HS-27A (cell line): ENCODE measurements at regions not wholly inside any gene's neighbourhood (a gene's known extent, or its start where the extent isn't known, plus 50 kb on each side); places are given as distances from the start of the nearest gene placed in this dataset.
"Not testable (repeated sequence)": the region's sequence is repeated elsewhere in the genome, so short reads cannot be mapped to it uniquely, and the experiment has no call there.

Experiments
- DNase-seq: peaks from one replicate; pipeline ENCODE4 v3.0.0-alpha.2; 2012; ENCODE audit warnings: low read depth, missing footprints

DNA sequence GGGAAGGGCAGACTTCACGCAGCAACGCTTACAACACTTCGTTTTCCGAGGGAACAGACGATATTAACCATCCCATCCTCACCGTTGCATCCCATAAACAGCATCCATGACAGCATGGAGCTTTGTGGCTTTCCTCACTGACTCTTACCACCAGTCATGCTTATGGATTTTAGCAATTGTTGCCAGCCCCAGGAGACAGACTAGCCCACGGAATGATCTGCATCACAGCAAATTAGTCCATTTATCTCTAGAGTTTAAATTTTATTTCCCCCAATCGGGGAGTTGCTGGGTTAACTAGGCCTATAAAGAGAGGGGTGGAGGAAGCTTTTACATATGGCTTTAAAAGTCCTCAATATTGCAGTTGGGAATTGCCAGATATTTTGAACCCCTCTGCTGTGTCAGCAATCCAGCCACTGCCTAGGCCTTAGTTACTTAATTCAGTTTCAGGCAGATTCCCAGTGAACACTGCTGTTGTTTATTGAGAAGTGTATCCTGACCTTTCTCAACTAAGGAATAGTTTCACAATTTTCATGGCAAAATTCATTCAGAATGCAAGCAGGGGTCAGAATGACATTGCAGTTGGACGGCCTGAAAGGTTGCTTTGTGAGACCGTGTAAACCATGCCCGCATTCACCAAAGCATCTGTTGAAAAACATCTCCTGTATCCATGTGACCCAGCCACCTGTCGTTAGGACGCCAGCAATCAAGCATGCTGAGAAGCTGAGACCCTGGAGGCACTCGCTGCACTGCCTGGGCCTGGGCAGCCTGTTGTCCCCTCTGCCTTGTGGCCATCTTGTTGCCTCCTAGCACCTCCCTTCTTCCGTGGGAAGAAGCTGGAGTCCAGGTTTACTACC is 397.4 kb upstream of the TPM1 start:
- DNase-seq = no peak

DNA sequence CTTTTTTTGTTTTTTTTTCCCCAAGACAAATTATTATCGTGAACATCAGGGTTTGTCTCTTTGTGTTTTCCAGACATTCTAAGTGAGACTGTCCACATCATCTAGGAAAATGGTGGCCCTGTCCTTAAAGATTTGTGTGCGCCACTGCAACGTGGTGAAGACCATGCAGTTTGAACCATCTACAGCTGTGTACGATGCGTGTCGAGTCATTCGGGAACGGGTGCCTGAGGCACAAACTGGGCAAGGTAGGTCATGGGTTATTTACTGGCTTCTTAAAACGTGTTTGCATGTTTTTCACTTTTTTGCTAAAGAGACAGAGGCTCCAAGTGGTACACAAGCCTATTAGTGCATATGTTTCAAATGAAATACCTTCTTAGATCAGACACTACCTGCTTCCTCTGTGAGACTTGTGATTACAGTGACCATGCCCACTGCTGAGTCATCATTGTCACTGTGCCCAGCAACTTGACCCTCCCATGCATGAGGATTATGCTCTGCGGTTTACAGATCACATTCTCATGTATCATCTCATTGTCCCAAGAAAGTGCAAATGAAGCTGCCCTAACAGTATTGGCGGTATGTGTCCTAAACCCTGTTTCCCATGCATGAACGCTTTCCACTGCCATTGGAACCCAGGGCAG is 395.2 kb upstream of the TPM1 start:
- DNase-seq = peak; percentile 85

DNA sequence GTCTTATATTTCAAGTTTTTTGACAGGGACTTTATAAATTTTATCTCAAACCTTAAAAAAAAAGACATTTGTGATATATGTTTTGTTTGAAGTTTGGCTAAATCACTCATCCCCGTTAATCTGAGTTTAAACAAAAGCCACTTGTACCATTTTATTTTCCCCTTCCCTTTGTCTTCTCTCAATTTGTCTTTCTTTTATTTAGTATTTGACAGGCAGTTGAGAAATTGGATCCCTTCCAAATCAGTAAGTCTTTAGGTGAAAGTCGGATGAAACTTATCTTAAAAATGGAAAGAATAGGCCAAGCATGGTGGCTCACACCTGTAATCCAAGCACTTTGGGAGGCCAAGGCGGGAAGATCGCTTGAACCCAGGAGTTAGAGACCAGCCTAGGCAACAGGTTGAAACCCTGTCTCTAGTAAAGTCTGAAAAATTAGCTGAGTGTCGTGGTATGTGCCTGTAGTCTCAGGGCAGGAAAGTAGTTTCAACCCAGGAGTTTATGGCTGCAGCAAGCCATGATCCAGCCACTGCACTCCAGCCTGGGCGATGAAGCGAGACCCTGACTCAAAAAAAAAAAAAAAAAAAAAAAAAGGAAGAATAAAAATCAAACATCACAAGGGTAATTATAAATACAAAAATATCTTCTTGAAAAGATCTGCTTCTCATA is 394.6 kb upstream of the TPM1 start:
- no peak for DNase-seq

DNA sequence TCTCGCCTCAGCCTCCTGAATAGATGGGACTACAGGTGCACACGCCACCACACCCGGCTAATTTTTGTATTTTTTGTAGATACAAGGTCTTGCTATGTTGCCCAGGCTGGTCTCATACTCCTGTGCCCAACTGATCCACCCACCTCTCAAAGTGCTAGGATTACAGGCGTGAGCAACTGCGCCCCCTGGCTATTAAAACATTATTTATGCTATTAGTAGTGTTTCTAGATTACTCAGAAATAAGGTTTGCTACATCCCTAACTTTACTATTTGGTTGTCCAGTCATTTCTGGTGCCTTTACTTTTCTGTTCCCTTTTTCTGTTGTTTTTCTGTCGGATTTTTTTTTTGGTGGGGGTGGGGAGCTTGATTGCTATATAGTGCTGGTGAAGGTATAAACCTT is 393.6 kb upstream of the TPM1 start:
- no peak for DNase-seq

DNA sequence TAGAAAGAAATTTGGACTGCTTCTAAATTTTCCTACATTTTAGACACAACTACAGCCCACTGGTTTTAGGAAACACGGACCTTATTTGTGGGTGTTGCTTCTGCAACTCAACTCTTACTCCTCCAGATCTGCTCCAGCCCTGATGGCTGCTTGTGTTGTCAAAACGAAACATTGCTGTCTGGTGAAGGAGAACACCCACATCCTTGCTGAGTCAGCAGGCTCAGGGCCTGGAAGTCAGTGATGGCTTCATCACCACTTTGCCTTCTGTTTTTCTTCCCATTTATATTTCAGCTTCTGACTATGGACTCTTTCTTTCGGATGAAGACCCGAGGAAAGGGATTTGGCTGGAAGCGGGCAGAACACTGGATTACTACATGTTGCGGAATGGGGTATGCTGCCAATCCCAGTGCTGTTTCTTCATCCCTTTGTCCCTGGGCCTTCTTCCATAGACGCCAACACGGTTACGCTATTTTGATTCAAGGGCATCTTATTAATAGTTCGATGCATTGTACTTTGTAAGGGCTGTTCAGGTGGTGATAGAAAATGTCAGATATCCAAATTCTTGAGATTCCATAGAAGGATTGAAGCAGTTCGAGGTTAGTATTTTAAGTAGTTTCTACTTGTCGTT is 392.6 kb upstream of the TPM1 start:
- DNase-seq = no peak

DNA sequence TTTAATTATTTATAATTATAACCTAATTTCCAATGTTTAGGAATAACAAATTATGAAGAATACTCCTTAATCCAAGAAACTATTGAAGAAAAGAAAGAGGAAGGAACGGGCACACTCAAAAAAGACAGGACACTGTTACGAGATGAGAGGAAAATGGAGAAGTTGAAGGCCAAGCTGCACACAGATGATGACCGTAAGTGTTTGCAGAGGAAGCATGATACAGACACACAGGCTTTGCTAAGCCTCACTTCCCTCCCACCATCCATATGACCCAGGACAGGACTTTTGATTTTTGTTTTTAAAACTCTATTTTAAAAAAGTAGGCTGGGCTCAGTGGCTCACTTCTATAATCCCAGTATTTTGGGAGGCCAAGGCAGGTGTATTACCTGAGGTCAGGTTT is 389.4 kb upstream of the TPM1 start:
- DNase-seq = no peak

DNA sequence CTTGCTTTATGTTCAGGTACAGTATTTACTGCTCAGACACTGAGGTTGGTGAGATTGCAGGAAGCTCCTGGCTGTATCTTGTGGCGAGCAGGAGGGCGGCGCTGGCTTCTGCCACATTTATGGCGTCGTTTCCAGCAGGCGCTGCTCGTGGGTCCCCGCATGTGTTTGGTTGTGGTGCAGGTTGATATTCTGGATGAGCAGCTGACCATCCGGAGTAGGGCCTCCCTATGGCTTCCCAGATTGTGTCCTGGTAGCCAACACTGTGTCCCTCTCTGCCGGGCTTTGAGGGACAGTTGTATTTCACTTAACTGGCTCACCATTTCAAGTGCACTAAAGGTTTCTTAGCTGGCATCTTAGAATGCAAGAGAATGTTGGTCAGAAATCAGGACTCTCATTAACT is 386.5 kb upstream of the TPM1 start:
- DNase-seq = no peak

DNA sequence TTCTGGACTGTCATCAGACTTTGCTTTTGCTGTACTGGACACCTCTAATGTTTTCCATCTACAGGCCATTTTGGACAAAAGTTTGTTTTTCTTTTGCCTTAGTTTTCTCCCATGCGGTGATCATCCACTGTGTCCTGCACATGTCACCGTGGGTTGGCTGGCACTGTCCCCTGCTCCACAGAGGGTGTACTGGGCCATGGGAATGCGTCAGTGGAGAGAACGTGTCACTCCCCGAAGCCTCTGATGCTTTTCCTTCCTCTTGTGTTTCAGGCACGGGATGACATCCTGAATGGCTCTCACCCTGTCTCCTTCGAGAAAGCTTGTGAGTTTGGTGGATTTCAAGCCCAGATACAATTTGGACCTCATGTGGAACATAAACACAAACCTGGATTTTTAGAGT is 385.0 kb upstream of the TPM1 start:
- DNase-seq = not testable (repeated sequence)

DNA sequence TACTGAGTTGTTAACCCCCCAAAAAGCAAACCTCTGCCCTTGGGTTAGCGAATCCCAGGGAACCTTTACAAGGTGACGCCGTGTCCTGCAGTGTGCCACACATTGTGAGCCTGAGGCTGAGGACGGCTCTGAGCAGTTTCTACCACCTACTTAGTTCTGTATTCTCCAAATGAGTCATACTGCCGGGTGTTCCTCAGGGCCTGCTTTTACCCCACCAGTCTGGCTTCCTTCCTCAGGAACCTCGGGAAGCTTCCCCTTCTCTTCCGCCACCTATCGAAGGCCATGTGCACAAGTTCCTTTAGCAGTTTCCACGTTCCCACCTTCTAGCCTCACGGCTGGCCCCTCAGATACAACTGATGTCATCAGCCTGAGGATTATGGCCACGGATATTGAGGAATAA is 384.0 kb upstream of the TPM1 start:
- DNase-seq = no peak

DNA sequence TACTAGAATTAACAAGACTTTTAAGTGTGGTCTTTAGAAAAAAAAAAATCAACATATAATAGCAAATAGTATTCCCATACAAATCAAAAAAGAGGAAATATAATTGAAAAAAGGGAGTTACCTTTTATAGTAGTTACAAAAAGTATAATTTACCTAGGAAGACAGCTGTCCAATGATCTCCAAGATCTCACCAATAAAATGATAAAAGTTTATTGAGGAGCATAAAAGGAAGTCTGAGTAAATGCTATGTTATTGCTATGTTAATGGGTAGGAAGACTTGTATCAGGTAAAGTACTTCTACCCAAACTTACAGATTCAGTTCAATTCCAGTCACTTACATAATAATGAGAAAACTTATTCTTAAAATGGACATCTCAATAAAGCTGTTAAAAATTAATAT is 379.0 kb upstream of the TPM1 start:
- DNase-seq = no peak

DNA sequence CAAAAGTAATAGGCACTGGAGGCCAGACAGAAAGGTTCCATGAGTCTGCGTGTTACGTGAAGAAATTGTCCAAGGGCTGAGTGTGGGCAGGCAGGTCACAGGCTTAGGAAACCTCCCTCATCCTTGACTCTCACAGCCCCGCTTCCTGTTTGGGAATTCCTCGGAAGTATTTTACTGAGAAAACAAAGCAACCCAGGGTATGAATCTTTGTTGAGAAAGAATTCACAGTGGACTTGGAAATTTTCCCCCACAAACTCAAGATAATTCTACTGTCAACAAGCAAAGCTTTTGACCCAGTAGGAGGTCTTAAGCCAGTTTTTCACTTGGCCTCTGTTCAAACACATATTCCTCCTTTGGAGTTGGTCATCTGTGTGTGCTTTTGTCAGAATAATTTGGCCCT is 377.1 kb upstream of the TPM1 start:
- DNase-seq = no peak

DNA sequence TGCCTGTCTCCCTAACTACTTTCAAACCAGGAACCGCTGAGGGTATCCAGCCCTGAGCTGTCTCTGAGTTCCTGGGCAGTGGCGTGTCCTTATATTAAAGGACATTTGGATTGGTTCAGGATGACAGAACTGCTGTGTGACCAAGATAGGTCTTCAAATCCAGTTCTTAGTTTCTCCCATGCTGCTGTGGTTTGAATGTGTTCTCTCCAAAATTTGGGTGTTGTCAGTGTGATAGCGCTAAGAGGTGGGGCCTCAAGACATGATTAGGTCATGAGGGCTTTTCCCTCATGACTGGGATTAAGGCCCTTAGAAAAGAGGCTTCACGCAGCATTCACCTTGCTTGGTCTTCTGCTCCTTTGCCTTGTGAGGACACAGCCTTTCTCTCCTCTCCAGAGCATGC is 376.5 kb upstream of the TPM1 start:
- DNase-seq = no peak

DNA sequence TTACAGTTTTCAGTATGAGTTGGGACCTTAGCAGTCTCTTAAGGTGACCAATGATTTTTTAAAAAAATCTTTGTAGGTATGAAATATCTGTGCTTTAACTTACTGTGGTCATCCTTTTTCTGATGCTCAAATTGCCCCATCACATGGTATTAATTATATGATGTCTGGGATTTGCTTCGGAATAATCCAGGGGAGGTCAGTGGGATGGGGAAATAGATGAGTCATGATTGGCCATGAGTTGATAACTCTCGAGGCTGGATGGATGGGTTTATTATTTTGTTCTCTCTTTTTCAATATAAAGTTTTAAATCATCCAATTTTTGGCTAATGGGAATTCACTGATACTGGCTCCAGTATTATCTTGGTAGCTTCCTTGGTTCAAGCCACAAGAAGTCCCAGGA is 370.3 kb upstream of the TPM1 start:
- DNase-seq = no peak

DNA sequence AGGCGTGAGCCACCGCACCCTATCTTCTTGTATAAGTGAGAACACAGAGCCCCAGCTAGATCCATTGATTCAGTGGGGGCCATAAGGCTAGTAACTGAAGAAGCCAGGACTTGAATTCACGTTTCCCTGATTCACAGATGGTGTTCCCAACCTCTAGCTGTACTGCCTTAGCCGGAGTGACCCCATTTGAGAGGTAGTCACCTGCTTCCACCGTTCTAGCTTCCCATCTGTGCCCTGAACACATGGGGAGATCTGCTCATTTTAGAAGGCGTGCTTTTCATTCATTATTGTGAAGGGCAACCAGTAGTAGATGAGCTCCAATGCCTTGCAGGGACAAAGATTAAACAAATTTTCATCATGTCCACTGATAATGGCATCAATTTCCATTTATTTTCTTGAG is 365.7 kb upstream of the TPM1 start:
- DNase-seq = no peak

DNA sequence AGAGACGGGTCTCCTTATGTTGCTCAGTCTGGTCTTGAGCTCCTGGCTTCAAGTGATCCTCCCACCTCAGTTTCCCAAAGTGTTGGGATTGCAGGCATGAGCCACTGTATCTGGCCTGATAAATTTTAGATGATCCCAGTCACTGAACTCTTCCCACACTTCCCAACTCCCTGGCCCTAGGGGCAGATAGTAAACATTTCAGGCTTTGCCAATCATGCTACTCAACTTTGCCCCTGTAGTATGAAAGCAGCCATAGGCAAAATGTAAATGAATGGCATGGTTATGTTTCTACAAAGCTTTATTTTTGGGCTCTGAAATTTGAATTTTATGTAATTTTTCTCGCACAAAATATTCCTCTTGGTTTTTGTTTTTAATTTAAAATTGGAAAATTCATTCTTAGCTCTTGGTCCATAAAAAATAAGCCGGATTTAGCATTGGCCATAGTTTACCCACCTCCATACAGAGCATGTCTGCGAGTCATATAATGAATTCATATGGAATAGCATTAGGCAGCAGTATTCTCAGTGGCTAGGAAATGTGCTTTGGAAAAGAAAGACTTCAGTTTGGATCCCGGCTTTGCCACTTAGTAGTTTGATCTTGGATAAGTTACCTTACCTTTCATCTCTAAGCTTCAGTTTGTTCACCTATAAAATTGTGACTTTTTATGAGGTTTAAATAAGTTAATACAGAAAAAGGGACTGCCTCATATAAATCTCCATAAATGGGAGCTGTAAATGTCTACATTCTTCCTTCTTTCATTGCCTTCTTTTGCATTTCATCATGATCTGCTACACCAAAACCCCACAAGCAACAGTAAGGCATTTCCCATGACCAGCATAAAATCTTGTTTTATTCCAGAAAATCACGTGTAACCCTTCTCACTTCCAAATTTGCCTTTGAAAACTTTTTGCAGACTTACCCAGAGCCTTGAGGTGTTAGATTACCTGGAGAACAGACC is 360.3 kb upstream of the TPM1 start:
- DNase-seq = no peak

DNA sequence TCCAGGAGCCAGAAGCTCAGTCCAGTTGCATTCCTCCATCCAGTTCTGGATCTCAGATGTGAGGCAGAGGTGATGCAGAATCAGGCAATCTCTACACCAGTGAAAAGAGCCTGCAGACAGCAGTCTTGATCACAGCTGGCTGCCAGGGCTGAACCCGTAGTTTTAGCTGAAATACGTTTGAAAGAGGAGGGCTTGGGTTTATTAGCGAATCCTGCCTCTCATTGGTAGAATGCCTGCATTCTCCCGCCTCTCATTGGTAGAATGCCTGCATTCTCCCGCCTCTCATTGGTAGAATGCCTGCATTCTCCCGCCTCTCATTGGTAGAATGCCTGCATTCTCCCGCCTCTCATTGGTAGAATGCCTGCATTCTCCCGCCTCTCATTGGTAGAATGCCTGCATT is 359.4 kb upstream of the TPM1 start:
- not testable (repeated sequence) for DNase-seq

DNA sequence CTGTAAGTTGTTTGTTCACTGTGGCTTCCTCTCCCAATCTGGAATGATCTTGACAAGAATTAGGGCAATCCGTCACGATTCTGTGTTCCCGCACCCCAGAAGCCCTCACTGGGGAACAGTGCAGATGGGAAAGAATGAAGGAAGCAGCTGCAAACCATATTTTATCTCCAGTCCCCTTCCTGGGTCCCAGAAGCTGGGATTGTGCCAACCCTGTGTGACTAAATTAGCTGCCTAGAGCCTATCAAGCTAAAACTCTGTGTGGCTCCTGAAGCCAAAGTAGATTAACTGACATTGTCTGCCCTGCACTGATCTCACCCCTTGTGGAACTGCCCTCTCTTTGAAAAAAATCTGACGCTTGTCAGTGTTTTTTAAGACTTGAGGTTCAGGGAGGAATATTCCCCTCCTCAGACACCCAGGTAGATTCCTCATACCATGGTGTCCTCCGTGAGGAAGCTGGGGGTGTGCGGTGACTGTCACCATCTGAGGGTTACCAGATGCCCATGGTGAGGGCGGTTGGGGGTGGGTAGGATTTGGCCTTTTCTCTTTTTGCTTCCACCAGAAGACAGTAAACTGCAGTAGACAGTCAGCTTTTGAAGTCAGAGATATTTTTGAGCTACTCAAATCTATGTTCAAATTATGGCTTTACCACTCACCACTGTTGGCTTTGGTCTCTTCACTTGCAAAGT is 358.3 kb upstream of the TPM1 start:
- no peak for DNase-seq

DNA sequence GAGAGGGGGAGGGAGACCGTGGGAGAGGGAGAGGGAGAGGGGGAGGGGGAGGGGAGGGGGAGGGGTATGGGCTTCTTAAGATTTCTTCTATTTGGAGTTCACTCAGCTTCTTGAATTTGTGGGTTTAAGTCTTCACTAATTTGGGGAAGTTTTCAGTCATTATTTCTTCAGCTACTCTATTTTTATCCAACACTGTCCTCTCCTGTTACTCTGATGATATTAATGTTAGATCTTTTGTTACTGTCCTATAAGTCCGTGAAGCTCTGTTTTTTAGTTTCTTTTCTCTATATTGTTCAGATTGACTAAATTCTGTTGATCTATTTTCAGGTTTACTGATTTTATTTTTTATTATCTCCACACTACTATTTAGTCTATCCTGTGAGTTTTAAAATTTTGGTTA is 351.5 kb upstream of the TPM1 start:
- DNase-seq = no peak

DNA sequence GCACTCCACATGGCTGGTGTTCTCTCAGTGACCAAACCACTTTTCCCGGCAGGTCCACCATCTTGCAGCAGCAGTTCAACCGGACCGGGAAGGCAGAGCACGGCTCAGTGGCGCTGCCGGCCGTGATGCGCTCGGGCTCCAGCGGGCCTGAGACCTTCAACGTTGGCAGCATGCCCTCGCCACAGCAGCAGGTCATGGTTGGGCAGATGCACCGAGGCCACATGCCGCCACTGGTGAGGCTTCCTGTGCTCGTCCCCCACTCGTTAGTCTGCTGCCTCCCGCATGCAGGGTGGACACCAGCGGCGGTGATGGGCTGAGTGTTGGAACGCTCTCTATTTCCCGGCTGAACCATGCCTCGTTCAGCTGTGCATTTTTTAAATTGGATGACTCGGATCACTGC is 344.9 kb upstream of the TPM1 start:
- no peak for DNase-seq

DNA sequence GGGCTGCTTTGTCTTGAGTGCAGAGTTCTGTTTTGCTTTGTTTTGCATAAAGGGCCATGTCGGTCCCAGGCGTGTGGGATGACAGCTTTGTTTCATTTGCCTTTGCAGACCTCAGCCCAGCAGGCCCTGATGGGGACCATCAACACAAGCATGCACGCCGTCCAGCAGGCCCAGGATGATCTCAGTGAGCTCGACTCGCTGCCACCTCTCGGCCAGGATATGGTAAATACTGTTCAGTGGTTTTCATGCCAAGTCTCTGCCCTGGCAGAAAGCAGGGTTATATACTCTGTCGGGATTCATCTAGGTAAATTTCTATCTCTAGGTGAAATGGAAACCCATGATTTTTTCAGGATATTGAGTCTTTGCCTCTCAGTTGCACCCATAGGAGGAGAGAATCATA is 343.9 kb upstream of the TPM1 start:
- no peak for DNase-seq

DNA sequence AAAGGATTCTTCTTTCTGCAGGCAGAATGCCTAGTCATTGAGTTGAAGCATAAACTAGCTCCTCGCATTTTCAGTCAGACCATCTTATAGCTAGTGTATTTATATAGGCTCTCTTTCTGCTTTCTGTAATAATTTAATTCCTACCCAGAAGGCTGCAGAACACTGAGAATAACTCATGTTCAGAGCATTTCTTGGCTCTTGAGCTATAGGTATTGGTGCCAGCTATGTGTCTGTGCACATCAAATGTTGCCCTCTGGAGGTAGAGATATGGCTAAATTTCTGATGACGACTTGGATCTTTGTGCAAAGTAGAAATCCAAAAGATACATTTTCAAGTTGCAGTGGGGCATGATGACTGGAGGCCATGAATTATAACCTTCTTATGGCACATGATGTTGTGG is 336.2 kb upstream of the TPM1 start:
- no peak for DNase-seq
